HPDE6-E6E7 (cell line): ENCODE measurements at regions not wholly inside any gene's neighbourhood (a gene's known extent, or its start where the extent isn't known, plus 50 kb on each side); places are given as distances from the start of the nearest gene placed in this dataset.

Source experiments
- DNase-seq: peaks from one replicate; pipeline ENCODE4 v3.0.0; 2011; ENCODE audit warnings: missing footprints; ENCODE audit errors: extremely low spot score

- no peak for DNase-seq
Observed at GRCh38 chr5:73374520-73375190, 73.9 kb downstream of the FOXD1 start.

GRCh38 chr5:73373814-73374510 lies 74.6 kb downstream of the FOXD1 start:
- DNase-seq: no peak

DNA sequence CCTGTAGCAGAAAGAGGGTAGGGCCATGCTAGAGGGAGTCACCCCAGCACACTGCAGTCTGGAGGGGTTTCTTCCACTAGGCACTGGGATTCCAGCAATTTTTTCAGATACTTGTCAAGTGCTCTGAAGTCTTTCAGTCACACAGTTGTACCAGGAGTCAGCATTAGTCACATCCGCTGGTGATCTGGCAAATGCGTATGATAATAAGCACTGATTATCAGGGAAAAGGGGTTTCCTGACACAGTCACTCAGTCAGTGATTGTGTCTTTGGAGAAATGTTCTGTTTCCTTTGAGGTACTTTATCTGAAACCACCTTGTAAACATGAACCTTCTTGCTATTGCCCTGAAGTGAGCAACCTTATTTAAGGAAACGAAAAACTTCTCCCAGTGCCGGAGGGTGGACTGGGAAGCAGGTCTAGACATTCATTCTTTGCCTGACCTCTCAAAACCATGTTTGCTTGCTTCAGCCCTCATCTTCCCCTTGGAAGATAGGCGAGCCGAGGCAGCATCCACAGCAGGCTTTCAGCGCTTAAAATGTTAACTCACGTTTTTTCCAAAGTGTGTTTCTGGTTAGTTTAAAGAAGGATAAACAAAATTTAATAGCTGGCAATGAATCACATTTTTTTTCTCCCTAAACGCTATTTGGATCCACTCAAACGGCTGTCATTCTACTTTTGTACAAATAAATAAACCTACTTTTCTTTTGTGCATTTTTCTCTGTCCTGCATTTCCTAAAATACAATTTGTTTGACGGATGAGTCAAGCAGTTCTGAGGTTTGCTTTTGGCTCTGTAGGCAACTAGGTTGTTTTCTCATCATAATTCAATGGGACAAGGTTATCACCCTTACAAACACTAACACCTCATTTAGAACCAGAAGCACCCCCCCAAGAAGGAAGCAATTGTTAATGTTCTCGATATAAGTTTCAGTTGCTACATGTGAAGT lies 77.7 kb downstream of the FOXD1 start:
- peak; percentile 88 for DNase-seq

DNA sequence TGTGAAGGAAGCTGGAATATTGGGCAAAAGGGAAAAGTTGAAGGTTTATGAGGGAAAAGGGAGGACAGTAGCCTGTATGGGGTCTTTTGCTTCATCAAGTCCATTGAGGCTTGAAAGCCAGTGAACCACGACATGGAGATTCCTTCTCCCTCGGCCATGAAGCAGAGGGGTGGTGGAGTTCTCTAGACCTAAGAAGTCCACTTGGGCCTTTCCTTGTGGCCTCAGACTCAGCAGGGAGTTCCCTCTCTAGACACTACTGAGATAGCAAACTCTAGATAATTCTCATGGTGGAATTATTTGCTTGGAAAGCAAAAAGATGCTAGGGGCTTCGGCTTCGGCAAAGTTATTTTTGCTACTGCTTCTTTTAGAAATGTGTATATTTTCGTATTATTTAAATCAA lies 78.5 kb downstream of the FOXD1 start:
- no peak for DNase-seq

DNA sequence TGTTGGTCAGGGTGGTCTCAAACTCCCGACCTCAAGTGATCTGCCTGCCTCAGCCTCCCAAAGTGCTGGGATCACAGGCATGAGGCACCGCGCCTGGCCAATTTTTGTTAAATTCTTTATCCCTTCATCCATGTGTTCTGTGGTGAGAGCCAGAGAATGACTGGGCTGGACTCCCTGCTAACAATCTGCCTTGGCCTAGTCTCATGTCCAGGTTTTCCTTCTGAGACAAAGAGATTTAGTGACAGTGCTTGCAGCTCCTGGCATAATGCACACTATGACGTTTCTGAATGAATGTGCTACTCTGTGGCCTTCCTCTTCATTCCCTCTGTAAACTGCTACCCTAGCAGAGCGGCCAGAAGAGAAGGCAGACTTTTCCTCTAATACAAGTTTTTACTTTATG lies 79.3 kb downstream of the FOXD1 start:
- no peak for DNase-seq

DNA sequence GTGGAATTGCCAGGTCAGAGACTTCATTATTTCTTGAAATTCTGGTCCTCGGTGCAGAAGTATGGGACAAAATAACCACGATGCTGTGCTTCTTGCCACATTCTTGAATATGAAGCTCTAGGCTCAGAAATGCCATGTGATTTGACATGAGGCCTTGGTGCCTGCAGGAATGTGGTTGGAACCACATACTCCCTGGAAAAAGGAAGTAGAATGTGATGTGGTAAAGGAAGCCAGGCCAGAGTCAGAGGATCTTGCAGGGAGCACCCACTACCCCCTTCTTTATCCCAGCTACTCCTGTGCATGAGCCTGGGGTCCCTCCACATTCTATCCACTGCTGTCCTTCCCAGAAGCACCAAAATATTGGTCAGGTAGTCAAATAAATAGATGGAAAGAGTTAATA lies 80.9 kb downstream of the FOXD1 start:
- no peak for DNase-seq

- no peak for DNase-seq
Observed at GRCh38 chr5:73365990-73366667, 82.4 kb downstream of the FOXD1 start.

DNA sequence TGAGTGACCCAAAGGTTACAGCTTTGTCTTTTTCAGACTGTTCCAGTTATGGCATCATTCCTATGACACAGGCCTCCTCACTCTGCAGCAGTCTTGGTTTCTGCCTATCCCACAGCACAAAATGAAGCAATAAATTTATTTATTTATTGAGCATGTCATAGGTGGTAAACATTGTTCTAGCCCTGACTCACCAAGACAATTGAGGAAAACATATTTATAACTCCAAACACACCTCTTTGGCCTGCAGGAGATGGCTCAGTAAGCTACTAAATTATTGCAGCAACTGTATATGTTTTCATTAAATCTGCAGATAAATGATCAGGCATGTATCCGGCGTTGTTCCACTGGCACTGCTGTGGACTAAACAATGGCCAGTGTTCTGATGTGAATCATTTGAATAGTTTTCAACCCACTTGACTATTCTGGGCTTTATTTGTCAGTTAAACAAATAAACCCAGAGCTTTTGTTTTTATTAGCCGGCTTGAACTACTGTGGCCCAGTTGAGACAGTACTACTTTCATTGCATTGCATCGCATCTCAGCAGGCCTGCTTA lies 83.2 kb downstream of the FOXD1 start:
- peak; percentile 37 for DNase-seq

DNA sequence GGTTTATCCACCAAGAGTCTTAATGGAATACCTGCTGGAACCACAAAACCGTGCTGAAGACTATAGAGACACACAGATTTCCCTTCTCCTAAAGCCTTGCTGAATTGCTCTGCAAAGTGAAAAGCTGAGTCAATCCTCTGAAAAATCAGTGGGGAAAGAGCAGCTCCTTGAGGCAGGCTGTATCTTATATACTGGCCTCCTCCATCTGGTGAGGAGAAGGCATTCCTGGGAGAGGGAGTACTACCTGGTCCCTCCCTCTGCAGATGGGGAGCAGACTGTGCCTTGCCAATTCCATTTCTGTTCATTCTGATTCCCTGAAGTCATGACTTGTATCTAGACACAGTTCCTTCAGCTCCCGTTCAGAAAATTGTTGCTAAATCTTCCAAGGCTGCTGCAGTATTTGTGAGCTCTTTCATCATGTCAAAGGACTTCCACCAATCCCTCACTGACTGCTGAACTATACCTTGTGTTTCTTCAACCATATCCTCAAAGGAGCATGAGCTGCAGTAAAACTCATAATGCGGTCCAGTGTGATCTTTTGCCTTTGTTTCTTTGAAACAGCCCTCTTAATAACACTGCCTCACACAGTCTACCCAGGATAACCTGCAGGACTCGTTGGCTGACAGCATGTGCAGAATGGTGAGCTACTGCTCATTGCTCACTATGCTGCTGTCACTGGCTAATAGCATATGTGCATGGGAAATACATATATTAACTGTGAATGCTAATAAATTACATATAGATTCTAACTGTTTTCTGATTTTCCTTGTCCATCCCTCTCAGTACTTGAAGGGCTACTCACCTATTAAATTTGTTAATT lies 84.5 kb downstream of the FOXD1 start:
- DNase-seq: no peak

- no peak for DNase-seq
Observed at GRCh38 chr5:73359395-73359794, 89.2 kb downstream of the FOXD1 start.

GRCh38 chr5:73358366-73358765 lies 90.2 kb downstream of the FOXD1 start:
- no peak for DNase-seq

DNA sequence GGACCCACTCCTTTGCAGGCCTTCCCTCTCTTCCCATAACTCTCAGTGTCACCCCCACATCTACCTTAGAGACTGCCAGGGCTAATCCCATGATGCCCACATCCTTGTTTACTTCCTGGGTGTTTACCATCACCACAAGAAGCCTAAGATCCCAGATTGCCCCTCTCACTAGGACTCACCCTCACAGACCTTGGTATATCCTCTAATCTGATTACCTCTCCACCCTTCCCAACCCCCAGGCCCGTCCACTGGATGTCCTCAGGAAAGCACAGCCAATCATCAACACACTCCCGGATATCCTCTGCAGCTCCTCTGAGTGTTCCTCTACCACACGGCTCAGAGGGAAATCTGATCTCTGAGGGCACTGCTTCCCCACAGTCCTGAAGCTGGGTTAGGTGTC lies 91.0 kb downstream of the FOXD1 start:
- DNase-seq: no peak

DNA sequence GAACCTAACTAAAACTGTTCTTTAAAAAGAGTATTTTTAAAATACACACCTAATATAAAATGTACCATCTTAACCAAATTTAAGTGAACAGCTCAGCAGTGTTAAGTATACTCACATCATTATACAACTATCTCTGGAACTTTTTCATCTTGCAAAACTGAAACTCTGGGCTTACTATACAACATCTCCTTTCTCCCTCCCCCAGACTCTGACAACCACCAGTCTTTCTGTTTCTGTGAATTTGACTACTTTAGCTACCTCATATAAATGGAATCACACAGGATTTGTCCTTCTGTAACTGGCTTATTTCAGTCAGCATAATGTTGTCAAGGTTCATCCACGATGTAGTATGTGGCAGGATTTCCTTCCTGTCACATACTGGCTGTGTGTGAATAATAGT lies 93.5 kb downstream of the FOXD1 start:
- no peak for DNase-seq

- DNase-seq: no peak
Observed at GRCh38 chr5:73354406-73354805, 94.2 kb downstream of the FOXD1 start.

DNA sequence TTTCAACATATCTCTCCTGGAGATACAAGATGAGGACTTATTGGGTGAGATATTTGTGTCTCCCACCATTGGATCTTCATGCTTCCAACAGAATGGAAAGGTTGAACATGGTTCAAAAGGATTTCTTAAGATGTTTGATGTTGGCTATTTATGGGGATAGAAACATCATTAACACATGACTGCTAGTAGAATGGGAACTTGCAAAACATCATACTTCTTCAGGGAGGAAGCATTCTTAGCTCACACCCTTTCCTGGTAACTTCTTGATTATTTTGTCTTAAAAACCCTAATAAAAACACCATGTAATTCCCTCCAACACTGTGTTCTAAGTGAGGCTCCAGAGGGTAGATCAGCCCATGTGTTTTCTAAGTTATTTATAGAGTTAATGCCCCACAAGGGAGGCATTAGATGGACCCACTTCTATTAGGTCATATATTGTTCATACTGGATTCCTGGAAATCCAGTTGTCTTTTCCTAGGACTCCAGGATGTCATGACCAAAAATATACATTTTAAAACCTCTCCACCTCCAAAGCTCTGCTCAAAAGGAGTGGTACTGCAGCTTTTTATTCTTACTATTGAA lies 95.8 kb downstream of the FOXD1 start:
- no peak for DNase-seq

GRCh38 chr5:73352243-73352642 lies 96.3 kb downstream of the FOXD1 start:
- DNase-seq: no peak

DNA sequence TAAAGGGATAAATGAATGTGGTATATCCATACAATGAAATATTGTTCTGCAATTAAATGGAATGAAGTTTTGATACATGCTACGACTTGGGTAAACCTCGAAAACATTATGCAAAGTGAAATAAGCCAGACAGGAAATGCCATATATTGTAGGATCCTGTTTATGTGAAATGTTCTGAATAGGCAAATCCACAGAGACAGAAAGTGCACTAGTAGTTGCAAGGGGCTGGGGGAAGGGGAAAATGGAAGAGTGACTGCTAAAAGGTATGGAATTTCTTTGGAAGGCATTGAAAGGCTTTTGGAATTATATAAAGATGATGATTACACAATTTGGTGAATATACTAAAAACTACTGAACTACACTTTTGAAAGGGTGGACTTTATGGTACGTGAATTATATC lies 97.0 kb downstream of the FOXD1 start:
- no peak for DNase-seq

GRCh38 chr5:73346878-73347408 lies 101.6 kb downstream of the FOXD1 start:
- no peak for DNase-seq

DNA sequence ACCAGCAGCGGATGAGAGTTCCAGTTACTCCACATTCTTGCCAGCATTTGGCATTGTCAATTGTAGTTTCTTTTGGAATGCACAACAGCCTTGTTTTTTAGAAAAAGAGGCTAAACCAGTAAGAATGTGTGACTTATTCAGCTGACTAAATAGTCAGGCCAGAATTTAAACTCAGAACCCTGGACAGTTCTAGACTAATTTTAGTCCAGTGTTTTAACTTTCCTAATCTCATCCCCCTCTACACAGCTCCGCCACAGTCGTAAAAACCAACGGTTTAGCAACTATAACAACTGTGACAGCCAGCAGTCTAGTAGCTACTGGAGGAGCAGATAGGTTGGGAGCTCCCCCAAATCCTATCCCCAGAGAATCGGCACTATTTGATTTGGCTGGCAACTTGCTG lies 103.7 kb downstream of the FOXD1 start:
- DNase-seq: no peak

GRCh38 chr5:73339711-73340110 lies 108.9 kb downstream of the FOXD1 start:
- DNase-seq: no peak
